ENCODE measurements at regions not wholly inside any gene's neighbourhood (a gene's known extent, or its start where the extent isn't known, plus 50 kb on each side); places are given as distances from the start of the nearest gene placed in this dataset.

GRCh38 chr18:26745288-26746181 lies 120.0 kb downstream of the AQP4 start:
- TF ChIP-seq CTCF (conservative IDR thresholded peaks at IDR 0.05; ENCODE audit: low read depth, low read length) = no peak
- no peak overlapping the region for H3K4me3 ChIP-seq (ENCODE audit: low read depth, low read length)
- DNase-seq (ENCODE audit: low read depth) = no peak

GRCh38 chr18:26741758-26742157 lies 123.7 kb downstream of the AQP4 start:
- TF ChIP-seq CTCF (conservative IDR thresholded peaks at IDR 0.05; ENCODE audit: low read depth, low read length) = no peak
- no peak overlapping the region for H3K4me3 ChIP-seq (ENCODE audit: low read depth, low read length)
- DNase-seq (ENCODE audit: low read depth) = no peak

- TF ChIP-seq CTCF (conservative IDR thresholded peaks at IDR 0.05; ENCODE audit: low read depth, low read length) = no peak
- DNase-seq (ENCODE audit: low read depth) = no peak
- no peak overlapping the region for H3K4me3 ChIP-seq (ENCODE audit: low read depth, low read length)
Observed at GRCh38 chr18:26741048-26741447, 124.5 kb downstream of the AQP4 start.

- TF ChIP-seq CTCF (conservative IDR thresholded peaks at IDR 0.05; ENCODE audit: low read depth, low read length) = no peak
- DNase-seq (ENCODE audit: low read depth) = no peak
- H3K4me3 ChIP-seq (ENCODE audit: low read depth, low read length) = no peak overlapping the region
Observed at GRCh38 chr18:26740396-26740795, 125.1 kb downstream of the AQP4 start.

GRCh38 chr18:26738706-26739105 lies 126.8 kb downstream of the AQP4 start:
- no peak for DNase-seq (ENCODE audit: low read depth)
- TF ChIP-seq CTCF (conservative IDR thresholded peaks at IDR 0.05; ENCODE audit: low read depth, low read length) = no peak
- no peak overlapping the region for H3K4me3 ChIP-seq (ENCODE audit: low read depth, low read length)

- no peak for DNase-seq (ENCODE audit: low read depth)
- no peak for TF ChIP-seq CTCF (conservative IDR thresholded peaks at IDR 0.05; ENCODE audit: low read depth, low read length)
- no peak overlapping the region for H3K4me3 ChIP-seq (ENCODE audit: low read depth, low read length)
Observed at GRCh38 chr18:26736301-26736700, 129.2 kb downstream of the AQP4 start.

GRCh38 chr18:26734760-26735159 lies 130.7 kb downstream of the AQP4 start:
- no peak overlapping the region for H3K4me3 ChIP-seq (ENCODE audit: low read depth, low read length)
- TF ChIP-seq CTCF (conservative IDR thresholded peaks at IDR 0.05; ENCODE audit: low read depth, low read length) = no peak
- no peak for DNase-seq (ENCODE audit: low read depth)

Measured in epithelial cell of proximal tubule (primary cell).